Frontal cortex (tissue), 3 donors: ENCODE measurements at regions not wholly inside any gene's neighbourhood (a gene's known extent, or its start where the extent isn't known, plus 50 kb on each side); places are given as distances from the start of the nearest gene placed in this dataset.

Source experiments
- DNase-seq, 2 donors: peaks; one replicate each; pipeline ENCODE4 v3.0.0; 2012; ENCODE audit warnings: low spot score in 2 of 2
- FAIRE-seq: peaks from 2 replicates; lab custom pipeline; 2012; peaks lifted over from hg19 to GRCh38; lab: Jason Lieb, UNC
- donor health status: control.
- donor health status: control.
- donor health status: control.

DNA sequence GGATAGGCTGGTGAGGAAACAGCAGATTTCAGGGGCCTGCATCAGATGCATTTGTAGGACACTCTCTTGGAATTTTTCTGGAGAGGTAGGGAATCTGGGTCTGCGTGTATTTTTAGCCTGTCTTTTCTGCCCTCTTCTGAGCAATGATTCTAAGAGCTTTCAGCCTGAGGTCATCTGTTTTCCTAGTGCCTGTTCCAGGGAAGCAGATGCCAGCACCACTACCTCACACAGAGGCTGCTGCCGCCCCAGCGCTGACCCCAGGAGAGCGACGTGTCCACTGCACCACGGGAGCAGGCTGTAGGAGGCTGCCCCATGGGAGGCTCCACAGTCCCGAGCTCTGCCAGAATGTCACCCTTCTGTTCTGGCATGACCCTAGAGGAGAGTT lies 316.5 kb downstream of the CYP26B1 start:
- no peak for DNase-seq
- no peak for FAIRE-seq

DNA sequence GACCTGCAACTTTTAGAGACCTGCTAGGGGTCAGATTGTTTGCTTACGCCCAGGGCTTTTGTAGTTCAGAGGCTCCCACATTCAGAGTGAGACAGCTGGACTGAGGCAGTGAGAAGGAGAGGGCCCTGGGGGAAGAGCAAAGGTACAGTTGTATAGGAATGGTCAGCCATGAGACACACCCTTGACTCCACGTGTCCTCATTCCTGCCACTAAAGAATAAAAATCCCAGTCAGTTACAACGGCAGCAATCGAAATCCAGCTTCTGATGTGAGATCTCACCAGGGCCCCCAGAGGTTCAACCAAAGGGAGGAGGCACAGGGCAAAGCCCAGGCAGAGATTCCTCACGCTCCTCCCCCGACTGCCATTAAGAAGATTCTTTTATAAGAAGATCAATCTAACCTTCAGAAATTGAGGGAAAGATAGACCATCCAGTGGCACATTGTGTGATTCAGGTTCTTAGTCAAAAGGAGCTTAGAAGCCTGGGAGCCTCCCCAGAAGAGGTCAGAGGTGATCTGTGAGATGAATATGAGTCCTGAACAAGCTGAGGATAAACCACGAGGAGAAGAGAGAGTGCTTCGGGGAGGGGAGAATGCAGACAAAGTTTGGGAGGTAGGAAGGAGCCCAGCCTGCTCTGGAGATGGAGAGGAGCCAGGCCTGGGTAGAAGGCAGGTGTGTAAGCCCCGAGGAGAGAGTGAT lies 317.0 kb downstream of the CYP26B1 start:
- FAIRE-seq (no peak), DNase-seq (no peak)

GRCh38 chr2:71829008-71829407 lies 318.7 kb downstream of the CYP26B1 start:
- FAIRE-seq (no peak), DNase-seq (no peak)

GRCh38 chr2:71827973-71828372 lies 319.7 kb downstream of the CYP26B1 start:
- DNase-seq (no peak), FAIRE-seq (no peak)

- FAIRE-seq: no peak
Measured at GRCh38 chr2:71827524-71827901, 320.1 kb downstream of the CYP26B1 start.

DNA sequence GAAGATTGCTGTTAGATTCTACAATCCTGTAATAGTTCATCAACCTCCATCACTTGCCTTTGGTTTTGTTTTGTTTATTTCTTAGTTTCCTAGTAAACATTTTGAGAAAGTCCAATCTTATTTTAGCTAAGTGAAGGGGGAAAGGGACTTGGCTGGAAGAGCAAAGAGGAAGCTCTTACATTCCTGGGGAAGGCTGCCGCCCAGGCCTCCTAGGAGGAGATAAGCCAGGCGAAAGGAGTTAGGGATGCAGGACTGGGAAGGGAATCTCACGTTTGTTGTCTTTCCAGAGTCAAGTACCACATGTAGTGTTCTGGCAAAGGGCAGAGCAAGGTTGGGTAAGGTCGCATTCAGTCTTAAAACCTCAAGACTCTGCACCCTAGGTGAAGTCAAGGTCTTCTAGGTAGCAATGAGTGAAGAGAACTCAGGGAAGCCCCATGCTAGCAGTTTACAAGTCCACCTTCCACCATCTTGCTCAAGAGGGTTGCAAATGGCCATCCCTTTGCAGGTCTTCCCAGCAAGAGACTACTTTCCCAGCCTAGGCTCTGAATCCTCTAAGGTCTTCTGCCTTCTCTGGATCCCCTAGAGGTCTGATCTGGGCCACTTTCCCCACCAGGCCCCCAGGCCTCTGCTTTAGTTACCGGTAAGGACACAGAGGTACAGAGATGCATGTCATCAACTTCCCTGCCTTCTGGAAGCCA lies 320.7 kb downstream of the CYP26B1 start:
- DNase-seq (no peak), FAIRE-seq (no peak)

More at GRCh38 chr2:71827524-71827901, 320.1 kb downstream of the CYP26B1 start:
- no peak for DNase-seq

- no peak for FAIRE-seq
- DNase-seq: no peak
Measured at GRCh38 chr2:71826299-71826698, 321.4 kb downstream of the CYP26B1 start.

- FAIRE-seq: no peak
- DNase-seq: no peak
Measured at GRCh38 chr2:71824436-71824835, 323.2 kb downstream of the CYP26B1 start.

- FAIRE-seq: no peak
- no peak for DNase-seq
Measured at GRCh38 chr2:71823526-71823925, 324.1 kb downstream of the CYP26B1 start.

DNA sequence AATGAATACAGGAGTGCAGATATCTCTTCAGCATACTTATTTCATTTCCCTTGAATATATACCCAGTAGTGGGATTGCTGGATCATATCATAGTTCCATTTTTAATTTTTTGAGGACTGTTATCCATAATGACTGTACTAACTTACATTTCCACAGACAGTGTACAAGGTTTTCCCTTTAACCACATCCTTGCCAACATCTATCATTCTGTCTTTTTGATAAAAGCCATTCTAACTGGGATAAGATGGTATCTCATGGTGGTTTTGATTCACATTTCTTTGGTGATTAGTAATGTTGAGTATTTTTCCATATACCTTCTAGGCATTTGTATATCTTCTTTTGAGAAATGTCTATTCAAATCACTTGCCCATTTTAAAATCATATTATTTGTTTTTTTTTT lies 325.2 kb downstream of the CYP26B1 start:
- DNase-seq: no peak
- no peak for FAIRE-seq

GRCh38 chr2:71821856-71822255 lies 325.8 kb downstream of the CYP26B1 start:
- FAIRE-seq: no peak
- DNase-seq: no peak

- DNase-seq (no peak), FAIRE-seq (no peak)
Measured at GRCh38 chr2:71816815-71817214, 330.8 kb downstream of the CYP26B1 start.

DNA sequence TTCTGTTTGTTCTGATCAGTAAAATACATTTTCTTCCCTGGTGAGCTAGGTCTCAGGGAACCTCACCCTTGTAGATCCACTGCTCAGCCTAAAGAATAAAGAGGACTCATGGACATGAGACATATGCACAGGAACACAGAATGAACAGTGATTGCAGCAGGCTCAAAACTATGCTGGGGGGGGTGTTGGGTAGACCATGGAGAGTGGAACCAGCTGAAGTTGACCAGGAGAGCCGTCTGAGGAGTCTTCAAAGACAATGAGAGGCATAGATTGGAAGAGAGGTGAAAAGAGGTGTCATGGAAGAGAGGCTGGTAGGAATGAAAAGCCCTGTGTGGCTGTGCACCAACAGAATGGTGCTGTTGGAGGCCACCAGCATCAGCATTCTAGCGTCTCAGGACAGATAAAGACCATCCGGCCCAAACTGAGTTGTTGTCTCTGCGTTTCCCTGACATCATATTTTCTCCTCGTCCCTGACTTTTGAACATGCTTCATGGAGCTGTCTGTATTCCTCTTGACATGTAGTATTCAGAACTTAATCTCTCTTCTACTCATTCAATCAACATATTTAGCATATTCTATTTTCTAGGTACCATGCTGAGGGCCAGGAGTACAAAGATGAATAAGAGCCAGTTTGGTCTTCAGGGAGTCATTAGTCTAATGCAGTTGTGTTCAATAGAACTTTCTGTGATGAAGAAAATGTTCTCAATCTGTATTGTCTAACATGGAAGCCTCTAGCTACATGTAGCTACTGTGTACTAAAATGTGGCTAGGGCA lies 331.8 kb downstream of the CYP26B1 start:
- FAIRE-seq (no peak), DNase-seq (no peak)

GRCh38 chr2:71814885-71815284 lies 332.8 kb downstream of the CYP26B1 start:
- no peak for DNase-seq
- FAIRE-seq: no peak

DNA sequence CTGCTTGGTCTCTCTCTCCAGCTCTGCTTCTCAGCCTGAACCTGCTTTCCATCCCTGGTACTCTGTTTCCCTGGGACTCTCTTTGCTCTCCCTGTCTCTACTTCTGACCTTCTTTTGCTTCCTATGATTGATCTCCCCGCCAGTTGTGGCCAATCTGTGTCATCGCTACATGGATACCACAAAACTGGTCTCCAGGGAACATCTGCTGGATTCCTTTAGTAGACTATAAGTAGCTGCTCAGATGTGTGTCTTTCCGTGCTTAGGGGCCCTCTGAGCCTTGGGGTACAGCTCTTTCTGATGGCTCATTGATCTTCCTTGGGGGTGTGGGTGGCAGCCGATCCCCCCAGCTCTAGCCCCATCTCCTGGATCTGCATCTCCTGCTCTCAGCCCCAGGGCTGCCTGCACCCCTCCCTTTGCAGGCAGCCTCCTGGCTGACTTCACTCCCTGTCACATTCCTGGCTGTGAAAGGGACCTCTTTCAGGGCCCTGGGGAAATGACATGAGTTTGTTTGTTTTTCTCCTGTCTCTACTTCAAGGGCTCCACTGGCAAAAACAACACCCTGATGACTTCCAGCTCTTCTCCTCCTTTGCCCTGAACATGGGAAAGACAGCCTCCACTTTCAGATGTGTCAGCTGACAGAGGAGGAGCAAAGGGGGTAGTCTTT lies 333.7 kb downstream of the CYP26B1 start:
- DNase-seq (no peak), FAIRE-seq (no peak)

GRCh38 chr2:71813315-71813714 lies 334.3 kb downstream of the CYP26B1 start:
- no peak for FAIRE-seq
- no peak for DNase-seq

- FAIRE-seq: no peak
- no peak for DNase-seq
Measured at GRCh38 chr2:71812736-71813135, 334.9 kb downstream of the CYP26B1 start.

DNA sequence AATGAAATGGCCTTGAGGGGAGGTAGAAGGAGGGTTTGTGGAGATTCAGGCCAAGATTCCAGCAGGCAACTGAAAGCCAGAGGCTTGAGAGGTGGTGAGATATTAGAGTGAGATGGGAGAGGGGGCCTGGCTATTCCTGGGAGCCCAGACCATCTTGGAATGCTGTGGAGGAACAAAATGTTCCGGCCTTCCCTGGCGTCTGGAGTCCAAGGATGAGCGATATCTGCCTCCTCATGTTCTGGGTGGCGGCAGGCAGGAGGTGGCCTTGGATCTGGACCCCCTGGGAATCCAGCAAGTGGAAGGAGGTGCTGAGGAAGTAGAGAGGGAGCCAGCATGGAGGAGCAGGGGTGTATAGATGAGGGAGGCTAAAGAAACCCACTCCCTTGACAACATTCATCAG lies 335.9 kb downstream of the CYP26B1 start:
- no peak for FAIRE-seq

DNA sequence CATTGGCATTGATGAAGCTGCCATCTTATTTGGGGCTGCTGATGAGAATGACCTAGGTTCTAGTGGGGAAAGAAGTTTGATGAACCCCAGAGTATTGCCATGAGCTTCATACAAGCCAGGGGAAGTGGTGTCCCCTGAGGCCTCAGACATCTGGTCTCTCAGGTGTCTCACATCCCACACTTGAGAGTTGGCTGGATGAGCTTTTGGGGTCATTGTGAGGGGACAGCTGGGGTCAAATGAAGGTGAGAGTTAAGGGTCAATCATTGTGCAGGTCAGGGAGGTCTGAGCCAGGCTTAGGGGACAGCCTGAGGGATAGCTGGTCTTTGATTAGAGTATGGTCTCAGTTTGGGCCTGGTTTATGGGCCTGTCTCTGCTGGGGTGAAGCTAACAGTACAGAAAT lies 336.5 kb downstream of the CYP26B1 start:
- FAIRE-seq (no peak), DNase-seq (no peak)

More for the DNA sequence above, 335.9 kb downstream of the CYP26B1 start:
- DNase-seq: no peak
